NB4 (cell line): ENCODE measurements at regions not wholly inside any gene's neighbourhood (a gene's known extent, or its start where the extent isn't known, plus 50 kb on each side); places are given as distances from the start of the nearest gene placed in this dataset.

Source experiments
- CTCF ChIP-seq: IDR thresholded peaks from one replicate; pipeline ENCODE4 v1.5.1; 2012; ENCODE audit warnings: low read depth, low read length
- MAX ChIP-seq: IDR thresholded peaks from 2 replicates; pipeline ENCODE4 v1.6.1; 2011; ENCODE audit warnings: low read depth, low read length
- POLR2A ChIP-seq: IDR thresholded peaks from 2 replicates; pipeline ENCODE4 v1.6.1; 2011; ENCODE audit warnings: mild to moderate bottlenecking; ENCODE audit not compliant: insufficient read length; ENCODE audit errors: extremely low read depth

- TF ChIP-seq POLR2A (no peak), CTCF (no peak), MAX (no peak)
Observed at GRCh38 chr14:58832095-58832521, 194.3 kb downstream of the DACT1 start.
